NCI-H446 (cell line): ENCODE measurements at regions not wholly inside any gene's neighbourhood (a gene's known extent, or its start where the extent isn't known, plus 50 kb on each side); places are given as distances from the start of the nearest gene placed in this dataset.

Source experiments
- DNase-seq, 2 experiments: peaks; one replicate each; lab custom pipeline; 2025; lab: John Stamatoyannopoulos, UW

- no peak for DNase-seq
Observed at GRCh38 chr2:239763433-239764097, 261.6 kb downstream of the NDUFA10 start.

GRCh38 chr2:239762655-239763269, 262.4 kb downstream of the NDUFA10 start:
- DNase-seq = no peak

GRCh38 chr2:239762106-239762505, 263.0 kb downstream of the NDUFA10 start:
- no peak for DNase-seq

- DNase-seq = no peak
Observed at GRCh38 chr2:239760596-239760995, 264.5 kb downstream of the NDUFA10 start.

- no peak for DNase-seq
Observed at GRCh38 chr2:239758279-239758877, 266.8 kb downstream of the NDUFA10 start.

GRCh38 chr2:239756790-239757760, 268.1 kb downstream of the NDUFA10 start:
- DNase-seq = no peak

GRCh38 chr2:239756031-239756789, 268.9 kb downstream of the NDUFA10 start:
- no peak for DNase-seq

- DNase-seq = no peak
Observed at GRCh38 chr2:239753401-239753837, 271.7 kb downstream of the NDUFA10 start.

GRCh38 chr2:239752951-239753350, 272.2 kb downstream of the NDUFA10 start:
- no peak for DNase-seq

- no peak for DNase-seq
Observed at GRCh38 chr2:239751679-239752355, 273.3 kb downstream of the NDUFA10 start.

- DNase-seq = no peak
Observed at GRCh38 chr2:239750929-239751678, 274.0 kb downstream of the NDUFA10 start.

- no peak for DNase-seq
Observed at GRCh38 chr2:239750045-239750835, 274.9 kb downstream of the NDUFA10 start.

GRCh38 chr2:239749272-239749873, 275.8 kb downstream of the NDUFA10 start:
- DNase-seq = no peak

- no peak for DNase-seq
Observed at GRCh38 chr2:239748811-239749210, 276.3 kb downstream of the NDUFA10 start.

GRCh38 chr2:239747771-239748170, 277.4 kb downstream of the NDUFA10 start:
- DNase-seq = no peak

- DNase-seq = no peak
Observed at GRCh38 chr2:239747274-239747673, 277.9 kb downstream of the NDUFA10 start.

GRCh38 chr2:239746559-239747246, 278.4 kb downstream of the NDUFA10 start:
- no peak for DNase-seq
